IMR-90 (cell line): ENCODE measurements at regions not wholly inside any gene's neighbourhood (a gene's known extent, or its start where the extent isn't known, plus 50 kb on each side); places are given as distances from the start of the nearest gene placed in this dataset.

Source experiments
- ATAC-seq: fragments of 200-7000 bp; cut with Tn5 transposase; 2 replicates; pipeline ENCODE4 v1.9.1; 2020; ENCODE audit warnings: low read depth, mild to moderate bottlenecking, moderate library complexity
- BruUV-seq: library from RNA; stranded (reverse); fragments of 400-500 nt; replicated peaks from 2 replicates; lab custom pipeline; 2021; lab: Mats Ljungman, UMichigan
- CTCF ChIA-PET: fragments of 300-600 bp; formaldehyde crosslinking; extraction: SDS; loops from one replicate; lab custom pipeline; 2021; ENCODE audit warnings: antibody characterized with exemption; lab: Yijun Ruan, JAX
- POLR2A ChIA-PET: fragments of 300-600 bp; sonication (Branson Sonifier 250); formaldehyde crosslinking; loops from one replicate; lab custom pipeline; 2022; ENCODE audit warnings: antibody characterized with exemption; ENCODE audit not compliant: unreplicated experiment; lab: Charles Lee
- DNase-seq: peaks from one replicate; pipeline ENCODE4 v3.0.0; 2013
- H2AFZ ChIP-seq: replicated peaks from 2 replicates; pipeline ENCODE3; 2013; ENCODE audit warnings: low read length, mild to moderate bottlenecking; ENCODE audit not compliant: poor library complexity
- H2AK5ac ChIP-seq: 2 replicates; pipeline ENCODE4 v1.6.1; 2013; ENCODE audit warnings: low read depth, low read length, inconsistent platforms
- H2AK9ac ChIP-seq: replicated peaks from 2 replicates; pipeline ENCODE3; 2013; ENCODE audit warnings: mild to moderate bottlenecking, low read depth, low read length, moderate library complexity; ENCODE audit not compliant: poor library complexity
- H2BK120ac ChIP-seq: 2 replicates; pipeline ENCODE4 v1.6.1; 2013; ENCODE audit warnings: low read depth, low read length, inconsistent platforms
- H2BK15ac ChIP-seq: 3 replicates; pipeline ENCODE4 v1.6.1; 2013; ENCODE audit warnings: low read depth, low read length, inconsistent platforms
- H2BK20ac ChIP-seq: 2 replicates; pipeline ENCODE4 v1.6.1; 2013; ENCODE audit warnings: low read depth, mild to moderate bottlenecking, inconsistent platforms, low read length, moderate library complexity
- H2BK5ac ChIP-seq: 2 replicates; pipeline ENCODE4 v1.6.1; 2013; ENCODE audit warnings: mild to moderate bottlenecking, low read depth, low read length, inconsistent platforms; ENCODE audit not compliant: poor library complexity, severe bottlenecking
- H3K14ac ChIP-seq: replicated peaks from 2 replicates; pipeline ENCODE4 v1.6.1; 2013; ENCODE audit warnings: low read depth, low read length, inconsistent platforms
- H3K18ac ChIP-seq: 2 replicates; pipeline ENCODE4 v1.6.1; 2013; ENCODE audit warnings: low read depth, low read length, control low read depth
- H3K23ac ChIP-seq: 2 replicates; pipeline ENCODE4 v1.6.1; 2013; ENCODE audit warnings: low read depth, low read length, inconsistent platforms
- H3K27ac ChIP-seq: 2 replicates; pipeline ENCODE4 v1.5.1; 2013; ENCODE audit warnings: mild to moderate bottlenecking, control low read depth, low read length; ENCODE audit not compliant: insufficient read depth
- H3K27me3 ChIP-seq: 2 replicates; pipeline ENCODE4 v1.6.1; 2013; ENCODE audit warnings: low read length; ENCODE audit not compliant: control insufficient read depth, insufficient read depth
- H3K36me3 ChIP-seq: 2 replicates; pipeline ENCODE4 v1.6.1; 2013; ENCODE audit warnings: low read length, mixed read lengths; ENCODE audit not compliant: control insufficient read depth, insufficient read depth
- H3K4ac ChIP-seq: 2 replicates; pipeline ENCODE4 v1.6.1; 2013; ENCODE audit warnings: low read depth, low read length, inconsistent platforms
- H3K4me1 ChIP-seq: 2 replicates; pipeline ENCODE4 v1.6.1; 2013; ENCODE audit warnings: low read length, mixed read lengths; ENCODE audit not compliant: control insufficient read depth, insufficient read depth
- H3K4me2 ChIP-seq: 2 replicates; pipeline ENCODE4 v1.6.1; 2013; ENCODE audit warnings: low read depth, mild to moderate bottlenecking, control low read depth, low read length, moderate library complexity
- H3K4me3 ChIP-seq: 2 replicates; pipeline ENCODE4 v1.5.1; 2013; ENCODE audit warnings: low read depth, mild to moderate bottlenecking, control low read depth, low read length, moderate library complexity; ENCODE audit not compliant: insufficient read depth
- H3K56ac ChIP-seq: 2 replicates; pipeline ENCODE4 v1.6.1; 2013; ENCODE audit warnings: low read length, inconsistent platforms; ENCODE audit not compliant: insufficient read depth; ENCODE audit errors: extremely low read depth
- H3K79me1 ChIP-seq, 2 experiments: 2 replicates each; pipeline ENCODE4 v1.6.1; 2013; ENCODE audit warnings: low read length in 2 of 2, inconsistent platforms in 1 of 2, low read depth in 1 of 2
- H3K9ac ChIP-seq: 2 replicates; pipeline ENCODE4 v1.6.1; 2013; ENCODE audit warnings: low read depth, low read length, control low read depth
- H3K9me1 ChIP-seq: 2 replicates; pipeline ENCODE4 v1.6.1; 2013; ENCODE audit warnings: low read length, inconsistent platforms; ENCODE audit not compliant: insufficient read depth
- H3K9me3 ChIP-seq: 2 replicates; pipeline ENCODE4 v1.6.1; 2013; ENCODE audit warnings: low read length; ENCODE audit not compliant: control insufficient read depth, insufficient read depth
- H4K20me1 ChIP-seq: 2 replicates; pipeline ENCODE4 v1.6.1; 2013; ENCODE audit warnings: low read length, inconsistent platforms; ENCODE audit not compliant: insufficient read depth
- H4K5ac ChIP-seq: 2 replicates; pipeline ENCODE4 v1.6.1; 2013; ENCODE audit warnings: mild to moderate bottlenecking, low read depth, low read length, control low read depth
- H4K8ac ChIP-seq, 2 experiments: 2 replicates each; pipeline ENCODE4 v1.6.1; 2013; ENCODE audit warnings: low read depth in 2 of 2, low read length in 2 of 2, control low read depth in 1 of 2, inconsistent platforms in 1 of 2
- H4K91ac ChIP-seq: 2 replicates; pipeline ENCODE4 v1.6.1; 2013; ENCODE audit warnings: low read depth, low read length, inconsistent platforms; ENCODE audit not compliant: insufficient read depth
- CEBPB ChIP-seq: IDR thresholded peaks from 2 replicates; pipeline ENCODE4 v1.6.1; 2012; ENCODE audit warnings: low read depth, low read length, improper control_type of control experiment
- CHD1 ChIP-seq: IDR thresholded peaks from 2 replicates; pipeline ENCODE4 v1.6.1; 2012; ENCODE audit warnings: low read depth, low read length, improper control_type of control experiment
- FOS ChIP-seq: fragments of 150-350 bp; IDR thresholded peaks from 2 replicates; pipeline ENCODE4 v1.6.1; 2016; ENCODE audit warnings: low read depth, low read length
- MAFK ChIP-seq: IDR thresholded peaks from 2 replicates; pipeline ENCODE4 v1.6.1; 2012; ENCODE audit warnings: low read depth, low read length, improper control_type of control experiment
- POLR2A ChIP-seq: IDR thresholded peaks from 2 replicates; pipeline ENCODE4 v1.6.1; 2012; ENCODE audit warnings: mild to moderate bottlenecking, low read depth, low read length
- RAD21 ChIP-seq: IDR thresholded peaks from 2 replicates; pipeline ENCODE4 v1.6.1; 2012; ENCODE audit warnings: low read length, improper control_type of control experiment
- RFX5 ChIP-seq: IDR thresholded peaks from 2 replicates; pipeline ENCODE4 v1.8.0; 2012; ENCODE audit warnings: low read depth, mild to moderate bottlenecking, low read length, moderate library complexity
- WGBS, 2 experiments: methylation state at CpG; one replicate each; pipeline versions ENCODE4 v1.1.5 to v1.1.7; 2013; ENCODE audit warnings: missing lambda C conversion rate in 2 of 2; ENCODE audit not compliant: insufficient read length in 1 of 2; ENCODE audit errors: extremely low coverage in 2 of 2; 5-methylcytosine and 5-hydroxymethylcytosine counted together
- dilution Hi-C: fragments of 300-500 bp; cut with HindIII; formaldehyde crosslinking; loops from one replicate; pipeline ENCODE4 v1.14.3; 2018; ENCODE audit warnings: low sequenced_read_pairs; ENCODE audit not compliant: unreplicated experiment
- in situ Hi-C: fragments of 300-500 bp; cut with MboI; formaldehyde crosslinking; loops from 3 replicates; pipeline ENCODE4 v1.14.3; 2019; ENCODE audit warnings: low sequenced_read_pairs, inconsistent platforms, mixed read lengths
- intact Hi-C: fragments of 100-400 bp; cut with micrococcal nuclease; formaldehyde crosslinking; loops from 2 replicates; pipeline ENCODE4 v1.10.0; 2022
- TF ChIP-seq, protein P1 (sequence below): conservative IDR thresholded peaks from 2 replicates; pipeline ENCODE4 v1.5.1; 2012; ENCODE audit warnings: mild to moderate bottlenecking, low read depth, low read length, improper control_type of control experiment

DNA sequence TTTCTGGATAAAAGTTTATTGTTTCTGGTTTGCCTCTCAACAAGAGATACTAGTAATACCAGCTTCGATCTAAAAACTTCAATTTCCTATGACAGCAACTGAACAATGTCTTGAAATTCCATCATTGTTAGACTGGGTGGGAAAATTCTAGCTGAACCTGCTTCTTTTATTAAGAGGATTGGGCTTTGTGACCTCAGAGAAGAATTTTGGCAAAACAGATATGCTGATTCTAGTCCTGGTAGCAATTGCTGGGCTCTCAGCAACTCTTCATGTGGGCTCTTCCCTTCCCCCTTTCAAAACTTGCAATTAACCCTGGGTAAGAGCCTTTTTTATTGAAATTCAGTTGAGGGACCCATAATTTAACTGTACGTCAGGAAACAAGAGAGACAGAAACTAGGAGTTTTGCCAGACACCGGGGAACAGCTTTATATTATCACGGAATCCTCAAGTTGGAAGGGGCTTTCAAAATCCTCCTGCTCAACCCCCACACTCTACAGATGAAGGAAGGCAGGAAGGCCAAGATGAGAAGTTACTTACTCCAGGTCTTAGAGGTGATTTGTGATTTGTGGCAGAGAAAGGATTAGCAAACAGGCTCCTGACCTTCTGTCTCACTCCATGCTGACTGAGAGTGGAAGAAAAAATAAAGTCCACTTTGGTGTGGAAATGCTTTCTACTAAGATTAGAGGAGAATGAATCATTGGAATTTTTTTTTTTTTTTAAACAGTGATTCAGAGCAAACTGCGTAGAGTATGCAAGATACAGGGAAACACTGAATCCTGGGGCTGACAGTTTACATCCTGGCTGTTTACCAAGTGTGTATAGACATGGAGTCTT is 239.0 kb upstream of the ATP2B1 start:
- WGBS, 2 experiments, result no CpG with 5 or more reads among the region's 5 CpGs

More for the DNA sequence above, 239.0 kb upstream of the ATP2B1 start:
- ChIA-PET POLR2A (interaction anchor here (0.7 kb wide), 1 partner anchor 10 kb away, joined by 3 read pairs; no protein-coding TSS in a partner anchor), CTCF (no interaction called here)
- Histone ChIP-seq H3K4me3 (peak overlapping the region; percentile 13; the same call in 1 of the 2 replicates), H2AK9ac (no peak overlapping the region), H3K14ac (peak overlapping the region; percentile 71), H4K91ac (peak overlapping the region; percentile 34), H2BK5ac (peak overlapping the region; percentile 86), H2BK20ac (peak overlapping the region; percentile 77), H2AK5ac (no peak overlapping the region), H3K79me1 (no peaks in the 10 kb centered on the region), H2BK120ac (peak overlapping the region; percentile 95), H3K9me3 (no peaks in the 10 kb centered on the region), H4K20me1 (no peaks in the 10 kb centered on the region), H3K4ac (peak overlapping the region; percentile 68; the same call in 1 of the 2 replicates), H4K5ac (peak overlapping the region; percentile 83), H2BK15ac (peak overlapping the region; percentile 78), H4K8ac (peak overlapping the region; percentile 9 to 73), H3K27me3 (no peaks in the 10 kb centered on the region), H3K36me3 (no peaks in the 10 kb centered on the region), H2AFZ (peak overlapping the region; percentile 55), H3K9me1 (peaks cover 8% of the 10 kb centered on the region), H3K9ac (peak overlapping the region; percentile 55), H3K4me1 (peaks cover 23% of the 10 kb centered on the region), H3K23ac (peak overlapping the region; percentile 13; the same call in 1 of the 2 replicates), H3K27ac (peak overlapping the region; percentile 82), H3K56ac (peak overlapping the region; percentile 40; the same call in 1 of the 2 replicates), H3K4me2 (peak overlapping the region; percentile 90), H3K18ac (peak overlapping the region; percentile 70)
- intact Hi-C loops, result loop anchor here (1.0 kb wide), 1 partner anchor 238 kb away; no protein-coding TSS in a partner anchor
- DNase-seq (peak; percentile 95), ATAC-seq (peak; percentile 80)
- no TSS peak for BruUV-seq
- TF ChIP-seq MAFK (peak; percentile 39; the same call in 1 of the 2 replicates), RFX5 (no peak), RAD21 (peak; percentile 0; the same call in 1 of the 2 replicates), FOS (peak; percentile 95), POLR2A (0 out of 2 replicates have a peak, but pooled peaks have one; percentile 39), CEBPB (peak; percentile 72), CHD1 (peak; percentile 63; the same call in 1 of the 2 replicates)
- TF ChIP-seq, protein P1, sequence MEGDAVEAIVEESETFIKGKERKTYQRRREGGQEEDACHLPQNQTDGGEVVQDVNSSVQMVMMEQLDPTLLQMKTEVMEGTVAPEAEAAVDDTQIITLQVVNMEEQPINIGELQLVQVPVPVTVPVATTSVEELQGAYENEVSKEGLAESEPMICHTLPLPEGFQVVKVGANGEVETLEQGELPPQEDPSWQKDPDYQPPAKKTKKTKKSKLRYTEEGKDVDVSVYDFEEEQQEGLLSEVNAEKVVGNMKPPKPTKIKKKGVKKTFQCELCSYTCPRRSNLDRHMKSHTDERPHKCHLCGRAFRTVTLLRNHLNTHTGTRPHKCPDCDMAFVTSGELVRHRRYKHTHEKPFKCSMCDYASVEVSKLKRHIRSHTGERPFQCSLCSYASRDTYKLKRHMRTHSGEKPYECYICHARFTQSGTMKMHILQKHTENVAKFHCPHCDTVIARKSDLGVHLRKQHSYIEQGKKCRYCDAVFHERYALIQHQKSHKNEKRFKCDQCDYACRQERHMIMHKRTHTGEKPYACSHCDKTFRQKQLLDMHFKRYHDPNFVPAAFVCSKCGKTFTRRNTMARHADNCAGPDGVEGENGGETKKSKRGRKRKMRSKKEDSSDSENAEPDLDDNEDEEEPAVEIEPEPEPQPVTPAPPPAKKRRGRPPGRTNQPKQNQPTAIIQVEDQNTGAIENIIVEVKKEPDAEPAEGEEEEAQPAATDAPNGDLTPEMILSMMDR, result no peak
- dilution Hi-C loops, result no loop called here
- in situ Hi-C loops, result no loop called here
